ENCODE measurements at regions not wholly inside any gene's neighbourhood (a gene's known extent, or its start where the extent isn't known, plus 50 kb on each side); places are given as distances from the start of the nearest gene placed in this dataset.
A peak's percentile ranks its signal among the peaks of the same experiment; 100 is the strongest.

DNA sequence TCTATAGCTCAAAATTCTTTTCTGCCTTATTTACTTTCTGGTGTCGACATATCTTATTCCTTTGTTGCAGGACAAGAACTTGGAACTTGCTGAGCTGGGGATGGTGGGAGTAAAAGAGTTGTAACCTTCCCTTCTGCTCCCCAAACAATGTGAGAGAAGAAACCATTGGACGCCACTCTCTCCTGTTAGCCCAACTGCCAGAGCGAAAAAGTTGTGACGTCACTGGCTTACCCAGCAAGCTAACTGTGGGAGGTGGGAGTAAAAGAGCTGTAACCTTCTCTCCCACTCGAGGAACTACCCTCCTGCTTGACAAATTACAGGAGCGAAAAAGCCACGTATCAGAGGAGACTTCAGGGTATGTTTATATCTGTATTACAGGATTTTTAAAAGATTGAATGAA lies 90.0 kb upstream of the PCDH10 start:
- TF ChIP-seq, protein P1, sequence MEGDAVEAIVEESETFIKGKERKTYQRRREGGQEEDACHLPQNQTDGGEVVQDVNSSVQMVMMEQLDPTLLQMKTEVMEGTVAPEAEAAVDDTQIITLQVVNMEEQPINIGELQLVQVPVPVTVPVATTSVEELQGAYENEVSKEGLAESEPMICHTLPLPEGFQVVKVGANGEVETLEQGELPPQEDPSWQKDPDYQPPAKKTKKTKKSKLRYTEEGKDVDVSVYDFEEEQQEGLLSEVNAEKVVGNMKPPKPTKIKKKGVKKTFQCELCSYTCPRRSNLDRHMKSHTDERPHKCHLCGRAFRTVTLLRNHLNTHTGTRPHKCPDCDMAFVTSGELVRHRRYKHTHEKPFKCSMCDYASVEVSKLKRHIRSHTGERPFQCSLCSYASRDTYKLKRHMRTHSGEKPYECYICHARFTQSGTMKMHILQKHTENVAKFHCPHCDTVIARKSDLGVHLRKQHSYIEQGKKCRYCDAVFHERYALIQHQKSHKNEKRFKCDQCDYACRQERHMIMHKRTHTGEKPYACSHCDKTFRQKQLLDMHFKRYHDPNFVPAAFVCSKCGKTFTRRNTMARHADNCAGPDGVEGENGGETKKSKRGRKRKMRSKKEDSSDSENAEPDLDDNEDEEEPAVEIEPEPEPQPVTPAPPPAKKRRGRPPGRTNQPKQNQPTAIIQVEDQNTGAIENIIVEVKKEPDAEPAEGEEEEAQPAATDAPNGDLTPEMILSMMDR (conservative IDR thresholded peaks at IDR 0.05), result no peak
- no peak overlapping the region for H3K27ac ChIP-seq

DNA sequence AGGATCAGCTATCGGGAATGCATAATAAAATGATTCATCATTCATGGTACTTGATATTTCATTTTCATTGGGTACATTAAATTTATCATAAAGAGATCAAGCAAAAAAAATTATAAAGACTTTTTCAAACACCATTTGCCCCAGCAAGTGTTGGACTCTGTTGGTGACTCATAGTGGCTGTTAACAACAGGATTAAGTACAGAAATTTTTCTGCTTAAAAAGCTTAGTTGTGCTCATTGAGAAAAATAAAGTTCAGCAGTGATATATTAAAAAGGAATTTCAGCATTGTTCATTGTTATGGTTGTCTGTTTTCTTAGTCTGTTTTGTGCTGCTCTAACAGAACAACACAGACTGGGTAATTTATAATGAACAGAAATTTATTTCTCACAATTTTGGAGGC lies 86.2 kb upstream of the PCDH10 start:
- TF ChIP-seq, protein P1 (conservative IDR thresholded peaks at IDR 0.05), result no peak
- no peak overlapping the region for H3K27ac ChIP-seq

DNA sequence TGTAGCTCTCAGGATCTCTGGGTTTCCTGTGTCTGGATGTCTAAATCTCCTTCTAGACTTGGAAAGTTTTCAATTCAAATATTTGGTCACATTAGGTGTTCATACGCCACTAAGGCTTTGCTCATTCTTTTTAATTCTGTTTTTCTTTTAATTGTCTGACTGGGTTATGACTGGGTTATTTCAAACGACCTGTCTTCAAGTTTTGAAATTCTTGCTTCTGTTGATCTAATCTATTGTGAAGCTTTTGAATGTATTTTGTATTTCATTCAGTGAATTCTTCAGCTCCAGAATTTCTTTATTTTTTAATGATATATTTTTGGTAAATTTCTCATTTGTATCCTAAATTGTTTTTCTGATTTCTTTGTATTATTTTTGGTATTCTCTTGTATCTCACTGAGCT lies 81.0 kb upstream of the PCDH10 start:
- TF ChIP-seq, protein P1 (conservative IDR thresholded peaks at IDR 0.05), result no peak
- no peak overlapping the region for H3K27ac ChIP-seq

DNA sequence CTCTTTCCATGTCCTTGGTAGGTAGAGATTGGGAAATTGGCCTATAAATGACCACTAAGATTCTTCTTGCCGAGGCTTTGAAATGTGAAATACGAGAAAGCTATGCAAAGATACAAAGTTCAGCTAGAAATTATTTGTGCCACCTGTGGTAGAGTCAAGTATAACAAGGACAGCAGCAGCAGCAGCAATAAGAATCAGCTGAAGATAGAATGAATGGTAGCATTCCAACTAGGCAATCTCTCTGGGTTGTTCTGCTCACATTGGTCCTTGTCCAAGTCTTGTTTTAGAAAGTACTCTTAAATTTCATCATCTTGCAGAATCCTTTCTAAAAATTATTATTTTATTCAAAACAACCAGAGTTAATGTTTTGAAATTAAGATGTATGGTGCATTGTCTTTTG lies 67.8 kb upstream of the PCDH10 start:
- TF ChIP-seq, protein P1 (conservative IDR thresholded peaks at IDR 0.05), result 0 out of 2 replicates have a peak, but pooled peaks have one; percentile 17
- no peak overlapping the region for H3K27ac ChIP-seq

DNA sequence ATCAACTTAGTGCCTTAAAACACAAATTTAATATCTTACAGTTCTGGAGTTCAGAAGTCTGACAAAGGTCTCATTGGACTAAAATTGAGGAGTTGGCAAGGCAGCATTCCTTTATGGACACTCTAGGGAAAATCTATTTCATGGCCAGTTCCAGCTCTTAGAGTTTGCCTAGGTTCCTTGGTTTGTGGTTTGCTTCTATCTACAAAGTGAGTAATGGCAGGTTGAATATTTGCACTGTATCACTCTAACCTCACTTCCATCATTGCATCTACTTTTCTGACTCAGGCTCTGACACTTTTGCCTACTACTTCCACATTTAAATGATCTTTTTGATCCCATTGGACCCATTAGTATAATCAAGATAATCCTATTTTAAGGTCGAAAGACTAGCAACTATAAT lies 64.7 kb upstream of the PCDH10 start:
- H3K27ac ChIP-seq, result no peak overlapping the region
- TF ChIP-seq, protein P1 (conservative IDR thresholded peaks at IDR 0.05), result no peak

DNA sequence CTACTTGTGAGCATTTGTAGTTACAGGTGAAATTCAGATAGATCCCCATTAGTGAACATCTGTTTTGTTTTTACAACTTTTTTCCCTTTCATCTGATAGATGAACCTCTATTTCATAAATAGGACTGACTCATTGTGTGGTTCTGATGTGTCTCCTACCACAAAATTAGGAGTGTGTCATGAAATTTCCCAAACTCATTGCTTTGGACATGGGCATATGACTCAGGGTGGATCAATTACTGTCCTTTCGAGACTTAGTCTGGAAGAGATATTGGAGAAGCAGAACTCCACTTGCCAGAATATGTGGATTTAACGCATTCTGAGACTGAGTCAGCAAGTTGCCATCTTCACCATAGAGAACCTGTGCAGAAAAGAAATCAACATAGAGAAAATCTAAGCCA lies 53.5 kb upstream of the PCDH10 start:
- TF ChIP-seq, protein P1 (conservative IDR thresholded peaks at IDR 0.05), result no peak
- H3K27ac ChIP-seq, result no peak overlapping the region

DNA sequence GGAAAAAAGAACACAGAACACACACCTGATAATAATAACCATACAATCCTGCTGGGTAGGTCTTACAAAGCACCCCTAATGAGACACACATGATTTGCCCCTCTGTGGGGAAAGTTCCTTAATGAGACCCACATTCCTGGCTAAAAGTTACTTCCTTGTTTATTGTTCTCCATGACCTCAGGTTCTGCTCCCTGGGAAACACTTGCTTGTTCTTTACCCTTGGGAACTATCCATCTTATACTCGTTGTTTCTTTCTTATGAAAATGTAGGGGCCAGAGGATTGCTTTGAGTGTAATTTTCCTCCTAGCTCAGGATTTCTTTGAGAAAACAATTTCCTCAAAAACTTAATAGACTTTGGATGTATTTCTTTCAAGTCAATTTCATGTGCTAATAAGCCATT lies 52.1 kb upstream of the PCDH10 start:
- H3K27ac ChIP-seq, result no peak overlapping the region
- TF ChIP-seq, protein P1 (conservative IDR thresholded peaks at IDR 0.05), result no peak
